HEK293 (cell line): ENCODE measurements at regions not wholly inside any gene's neighbourhood (a gene's known extent, or its start where the extent isn't known, plus 50 kb on each side); places are given as distances from the start of the nearest gene placed in this dataset.

Source experiments
- EGR2 ChIP-seq: fragments of 450-650 bp; formaldehyde crosslinking; IDR thresholded peaks from 2 replicates; pipeline ENCODE4 v1.5.1; 2016; ENCODE audit warnings: low read depth, missing biosample characterization, missing genetic modification characterization
- SP2 ChIP-seq: fragments of 450-650 bp; formaldehyde crosslinking; IDR thresholded peaks from 2 replicates; pipeline ENCODE4 v1.5.1; 2016; ENCODE audit warnings: missing biosample characterization, missing genetic modification characterization
- TRIM28 ChIP-seq: IDR thresholded peaks from 2 replicates; pipeline ENCODE4 v1.6.1; 2011; ENCODE audit warnings: low read length, control low read depth, borderline replicate concordance
- ZNF133 ChIP-seq: fragments of 450-650 bp; formaldehyde crosslinking; IDR thresholded peaks from 2 replicates; pipeline ENCODE4 v1.5.1; 2016; ENCODE audit warnings: missing biosample characterization, missing genetic modification characterization
- ZNF16 ChIP-seq: fragments of 450-650 bp; formaldehyde crosslinking; IDR thresholded peaks from 2 replicates; pipeline ENCODE4 v1.5.1; 2016; ENCODE audit warnings: low read depth, missing biosample characterization, missing genetic modification characterization
- ZNF335 ChIP-seq: fragments of 450-650 bp; formaldehyde crosslinking; conservative IDR thresholded peaks from 2 replicates; pipeline ENCODE4 v1.5.1; 2016; ENCODE audit warnings: missing biosample characterization, missing genetic modification characterization
- ZNF549 ChIP-seq: fragments of 450-650 bp; IDR thresholded peaks from 2 replicates; pipeline ENCODE4 v1.5.1; 2018; ENCODE audit warnings: missing biosample characterization, missing genetic modification characterization, mild to moderate bottlenecking, inconsistent platforms, moderate library complexity
- ZNF571 ChIP-seq: fragments of 450-650 bp; formaldehyde crosslinking; IDR thresholded peaks from 2 replicates; pipeline ENCODE4 v1.5.0; 2017; ENCODE audit warnings: missing biosample characterization, missing genetic modification characterization
- TF ChIP-seq, protein P1 (sequence below): fragments of 450-650 bp; formaldehyde crosslinking; IDR thresholded peaks from 2 replicates; pipeline ENCODE4 v1.5.1; 2016; ENCODE audit warnings: missing biosample characterization, missing genetic modification characterization
- TF ChIP-seq, protein P2 (sequence below): fragments of 450-650 bp; formaldehyde crosslinking; IDR thresholded peaks from 2 replicates; pipeline ENCODE4 v1.5.1; 2016; ENCODE audit warnings: missing biosample characterization, missing genetic modification characterization
- TF ChIP-seq, protein P3 (sequence below): fragments of 450-650 bp; formaldehyde crosslinking; IDR thresholded peaks from 2 replicates; pipeline ENCODE4 v1.5.1; 2016; ENCODE audit warnings: missing biosample characterization, missing genetic modification characterization
- TF ChIP-seq, protein P4 (sequence below): IDR thresholded peaks from 2 replicates; pipeline ENCODE4 v1.6.1; 2011; ENCODE audit warnings: mild to moderate bottlenecking, low read depth, low read length, borderline replicate concordance

DNA sequence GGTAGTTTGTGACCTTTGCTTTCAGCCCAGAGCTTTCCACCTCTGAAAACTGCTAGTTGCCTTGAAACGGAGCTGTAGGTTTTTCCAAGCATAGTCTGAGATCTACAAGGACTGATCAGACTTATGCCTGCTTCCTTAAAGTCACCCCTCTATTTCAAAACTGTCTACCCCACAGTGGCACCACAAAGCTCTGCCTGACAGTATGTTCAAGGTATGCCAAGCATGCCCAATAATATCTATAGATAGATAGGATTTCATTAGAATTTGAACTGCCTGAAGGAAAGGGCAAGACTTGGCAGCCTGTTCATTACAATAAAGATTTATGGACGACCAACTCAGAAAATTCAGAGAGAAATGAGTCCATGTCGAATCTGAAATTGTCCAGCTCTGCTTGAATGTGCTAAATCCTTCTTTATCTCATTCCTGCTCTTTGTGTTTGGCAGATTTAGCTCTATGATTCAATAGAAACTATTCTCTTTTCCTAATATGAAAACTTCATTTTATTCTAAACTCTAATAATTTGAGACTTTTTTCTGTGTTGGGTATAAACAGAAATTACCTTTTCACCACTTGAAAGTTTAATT is 227.6 kb upstream of the TBC1D5 start:
- TF ChIP-seq ZNF571 (tag by site-specific recombination) = no peak
- no peak for TF ChIP-seq SP2 (tag by site-specific recombination)
- TF ChIP-seq, protein P1, sequence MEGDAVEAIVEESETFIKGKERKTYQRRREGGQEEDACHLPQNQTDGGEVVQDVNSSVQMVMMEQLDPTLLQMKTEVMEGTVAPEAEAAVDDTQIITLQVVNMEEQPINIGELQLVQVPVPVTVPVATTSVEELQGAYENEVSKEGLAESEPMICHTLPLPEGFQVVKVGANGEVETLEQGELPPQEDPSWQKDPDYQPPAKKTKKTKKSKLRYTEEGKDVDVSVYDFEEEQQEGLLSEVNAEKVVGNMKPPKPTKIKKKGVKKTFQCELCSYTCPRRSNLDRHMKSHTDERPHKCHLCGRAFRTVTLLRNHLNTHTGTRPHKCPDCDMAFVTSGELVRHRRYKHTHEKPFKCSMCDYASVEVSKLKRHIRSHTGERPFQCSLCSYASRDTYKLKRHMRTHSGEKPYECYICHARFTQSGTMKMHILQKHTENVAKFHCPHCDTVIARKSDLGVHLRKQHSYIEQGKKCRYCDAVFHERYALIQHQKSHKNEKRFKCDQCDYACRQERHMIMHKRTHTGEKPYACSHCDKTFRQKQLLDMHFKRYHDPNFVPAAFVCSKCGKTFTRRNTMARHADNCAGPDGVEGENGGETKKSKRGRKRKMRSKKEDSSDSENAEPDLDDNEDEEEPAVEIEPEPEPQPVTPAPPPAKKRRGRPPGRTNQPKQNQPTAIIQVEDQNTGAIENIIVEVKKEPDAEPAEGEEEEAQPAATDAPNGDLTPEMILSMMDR = no peak
- no peak for TF ChIP-seq ZNF16 (tag by site-specific recombination)
- TF ChIP-seq EGR2 (tag by site-specific recombination) = no peak
- TF ChIP-seq ZNF335 (tag by site-specific recombination) = peak; percentile 35; the same call in 1 of the 2 replicates
- TF ChIP-seq, protein P2, sequence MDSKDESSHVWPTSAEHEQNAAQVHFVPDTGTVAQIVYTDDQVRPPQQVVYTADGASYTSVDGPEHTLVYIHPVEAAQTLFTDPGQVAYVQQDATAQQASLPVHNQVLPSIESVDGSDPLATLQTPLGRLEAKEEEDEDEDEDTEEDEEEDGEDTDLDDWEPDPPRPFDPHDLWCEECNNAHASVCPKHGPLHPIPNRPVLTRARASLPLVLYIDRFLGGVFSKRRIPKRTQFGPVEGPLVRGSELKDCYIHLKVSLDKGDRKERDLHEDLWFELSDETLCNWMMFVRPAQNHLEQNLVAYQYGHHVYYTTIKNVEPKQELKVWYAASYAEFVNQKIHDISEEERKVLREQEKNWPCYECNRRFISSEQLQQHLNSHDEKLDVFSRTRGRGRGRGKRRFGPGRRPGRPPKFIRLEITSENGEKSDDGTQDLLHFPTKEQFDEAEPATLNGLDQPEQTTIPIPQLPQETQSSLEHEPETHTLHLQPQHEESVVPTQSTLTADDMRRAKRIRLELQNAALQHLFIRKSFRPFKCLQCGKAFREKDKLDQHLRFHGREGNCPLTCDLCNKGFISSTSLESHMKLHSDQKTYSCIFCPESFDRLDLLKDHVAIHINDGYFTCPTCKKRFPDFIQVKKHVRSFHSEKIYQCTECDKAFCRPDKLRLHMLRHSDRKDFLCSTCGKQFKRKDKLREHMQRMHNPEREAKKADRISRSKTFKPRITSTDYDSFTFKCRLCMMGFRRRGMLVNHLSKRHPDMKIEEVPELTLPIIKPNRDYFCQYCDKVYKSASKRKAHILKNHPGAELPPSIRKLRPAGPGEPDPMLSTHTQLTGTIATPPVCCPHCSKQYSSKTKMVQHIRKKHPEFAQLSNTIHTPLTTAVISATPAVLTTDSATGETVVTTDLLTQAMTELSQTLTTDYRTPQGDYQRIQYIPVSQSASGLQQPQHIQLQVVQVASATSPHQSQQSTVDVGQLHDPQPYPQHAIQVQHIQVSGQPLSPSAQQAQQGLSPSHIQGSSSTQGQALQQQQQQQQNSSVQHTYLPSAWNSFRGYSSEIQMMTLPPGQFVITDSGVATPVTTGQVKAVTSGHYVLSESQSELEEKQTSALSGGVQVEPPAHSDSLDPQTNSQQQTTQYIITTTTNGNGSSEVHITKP = no peak
- no peak for TF ChIP-seq ZNF133 (tag by site-specific recombination)
- TF ChIP-seq, protein P3, sequence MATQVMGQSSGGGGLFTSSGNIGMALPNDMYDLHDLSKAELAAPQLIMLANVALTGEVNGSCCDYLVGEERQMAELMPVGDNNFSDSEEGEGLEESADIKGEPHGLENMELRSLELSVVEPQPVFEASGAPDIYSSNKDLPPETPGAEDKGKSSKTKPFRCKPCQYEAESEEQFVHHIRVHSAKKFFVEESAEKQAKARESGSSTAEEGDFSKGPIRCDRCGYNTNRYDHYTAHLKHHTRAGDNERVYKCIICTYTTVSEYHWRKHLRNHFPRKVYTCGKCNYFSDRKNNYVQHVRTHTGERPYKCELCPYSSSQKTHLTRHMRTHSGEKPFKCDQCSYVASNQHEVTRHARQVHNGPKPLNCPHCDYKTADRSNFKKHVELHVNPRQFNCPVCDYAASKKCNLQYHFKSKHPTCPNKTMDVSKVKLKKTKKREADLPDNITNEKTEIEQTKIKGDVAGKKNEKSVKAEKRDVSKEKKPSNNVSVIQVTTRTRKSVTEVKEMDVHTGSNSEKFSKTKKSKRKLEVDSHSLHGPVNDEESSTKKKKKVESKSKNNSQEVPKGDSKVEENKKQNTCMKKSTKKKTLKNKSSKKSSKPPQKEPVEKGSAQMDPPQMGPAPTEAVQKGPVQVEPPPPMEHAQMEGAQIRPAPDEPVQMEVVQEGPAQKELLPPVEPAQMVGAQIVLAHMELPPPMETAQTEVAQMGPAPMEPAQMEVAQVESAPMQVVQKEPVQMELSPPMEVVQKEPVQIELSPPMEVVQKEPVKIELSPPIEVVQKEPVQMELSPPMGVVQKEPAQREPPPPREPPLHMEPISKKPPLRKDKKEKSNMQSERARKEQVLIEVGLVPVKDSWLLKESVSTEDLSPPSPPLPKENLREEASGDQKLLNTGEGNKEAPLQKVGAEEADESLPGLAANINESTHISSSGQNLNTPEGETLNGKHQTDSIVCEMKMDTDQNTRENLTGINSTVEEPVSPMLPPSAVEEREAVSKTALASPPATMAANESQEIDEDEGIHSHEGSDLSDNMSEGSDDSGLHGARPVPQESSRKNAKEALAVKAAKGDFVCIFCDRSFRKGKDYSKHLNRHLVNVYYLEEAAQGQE (tag by site-specific recombination) = no peak
- TF ChIP-seq TRIM28 = no peak
- TF ChIP-seq, protein P4, sequence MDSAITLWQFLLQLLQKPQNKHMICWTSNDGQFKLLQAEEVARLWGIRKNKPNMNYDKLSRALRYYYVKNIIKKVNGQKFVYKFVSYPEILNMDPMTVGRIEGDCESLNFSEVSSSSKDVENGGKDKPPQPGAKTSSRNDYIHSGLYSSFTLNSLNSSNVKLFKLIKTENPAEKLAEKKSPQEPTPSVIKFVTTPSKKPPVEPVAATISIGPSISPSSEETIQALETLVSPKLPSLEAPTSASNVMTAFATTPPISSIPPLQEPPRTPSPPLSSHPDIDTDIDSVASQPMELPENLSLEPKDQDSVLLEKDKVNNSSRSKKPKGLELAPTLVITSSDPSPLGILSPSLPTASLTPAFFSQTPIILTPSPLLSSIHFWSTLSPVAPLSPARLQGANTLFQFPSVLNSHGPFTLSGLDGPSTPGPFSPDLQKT = no peak
- TF ChIP-seq ZNF549 = no peak
